LNCaP clone FGC (cell line): ENCODE measurements at regions not wholly inside any gene's neighbourhood (a gene's known extent, or its start where the extent isn't known, plus 50 kb on each side); places are given as distances from the start of the nearest gene placed in this dataset.
"Not testable (repeated sequence)": the region's sequence is repeated elsewhere in the genome, so short reads cannot be mapped to it uniquely, and the experiment has no call there.

Source experiments
- DNase-seq: peaks from one replicate; pipeline ENCODE4 v3.0.0-alpha.2; 2011; ENCODE audit warnings: low read depth
- H3K4me3 ChIP-seq: 2 replicates; pipeline ENCODE4 v1.5.1; 2011; ENCODE audit warnings: mild to moderate bottlenecking, low read depth, low read length, control low read depth
- CTCF ChIP-seq: IDR thresholded peaks from 2 replicates; pipeline ENCODE4 v1.5.1; 2012; ENCODE audit warnings: mild to moderate bottlenecking; ENCODE audit not compliant: control insufficient read depth, insufficient read depth; ENCODE audit errors: extremely low read depth

GRCh38 chr3:193165431-193166120 is 75.4 kb upstream of the PLAAT1 start:
- no peak for TF ChIP-seq CTCF
- no peak overlapping the region for H3K4me3 ChIP-seq
- no peak for DNase-seq

- H3K4me3 ChIP-seq: no peak overlapping the region
- no peak for TF ChIP-seq CTCF
- DNase-seq: no peak
These were observed 72.1 kb upstream of the PLAAT1 start for GRCh38 chr3:193168931-193169330.

- no peak for DNase-seq
- no peak overlapping the region for H3K4me3 ChIP-seq
- TF ChIP-seq CTCF: no peak
These were observed 66.9 kb upstream of the PLAAT1 start for GRCh38 chr3:193174140-193174539.

- not testable (repeated sequence) for DNase-seq, H3K4me3 ChIP-seq
These were observed 61.5 kb upstream of the PLAAT1 start for GRCh38 chr3:193179332-193180012.

GRCh38 chr3:193187070-193187722 is 53.8 kb upstream of the PLAAT1 start:
- TF ChIP-seq CTCF: no peak
- DNase-seq: no peak
- H3K4me3 ChIP-seq: no peak overlapping the region

GRCh38 chr3:193190146-193190786 is 50.8 kb upstream of the PLAAT1 start:
- peak; percentile 58 for TF ChIP-seq CTCF
- no peak overlapping the region for H3K4me3 ChIP-seq
- DNase-seq: no peak
